Renal cortical epithelial cell (primary cell): ENCODE measurements at regions not wholly inside any gene's neighbourhood (a gene's known extent, or its start where the extent isn't known, plus 50 kb on each side); places are given as distances from the start of the nearest gene placed in this dataset.
"Not testable (repeated sequence)": the region's sequence is repeated elsewhere in the genome, so short reads cannot be mapped to it uniquely, and the experiment has no call there.

Source experiments
- DNase-seq: peaks from one replicate; pipeline ENCODE4 v3.0.0-alpha.2; 2011; ENCODE audit warnings: low read depth

DNA sequence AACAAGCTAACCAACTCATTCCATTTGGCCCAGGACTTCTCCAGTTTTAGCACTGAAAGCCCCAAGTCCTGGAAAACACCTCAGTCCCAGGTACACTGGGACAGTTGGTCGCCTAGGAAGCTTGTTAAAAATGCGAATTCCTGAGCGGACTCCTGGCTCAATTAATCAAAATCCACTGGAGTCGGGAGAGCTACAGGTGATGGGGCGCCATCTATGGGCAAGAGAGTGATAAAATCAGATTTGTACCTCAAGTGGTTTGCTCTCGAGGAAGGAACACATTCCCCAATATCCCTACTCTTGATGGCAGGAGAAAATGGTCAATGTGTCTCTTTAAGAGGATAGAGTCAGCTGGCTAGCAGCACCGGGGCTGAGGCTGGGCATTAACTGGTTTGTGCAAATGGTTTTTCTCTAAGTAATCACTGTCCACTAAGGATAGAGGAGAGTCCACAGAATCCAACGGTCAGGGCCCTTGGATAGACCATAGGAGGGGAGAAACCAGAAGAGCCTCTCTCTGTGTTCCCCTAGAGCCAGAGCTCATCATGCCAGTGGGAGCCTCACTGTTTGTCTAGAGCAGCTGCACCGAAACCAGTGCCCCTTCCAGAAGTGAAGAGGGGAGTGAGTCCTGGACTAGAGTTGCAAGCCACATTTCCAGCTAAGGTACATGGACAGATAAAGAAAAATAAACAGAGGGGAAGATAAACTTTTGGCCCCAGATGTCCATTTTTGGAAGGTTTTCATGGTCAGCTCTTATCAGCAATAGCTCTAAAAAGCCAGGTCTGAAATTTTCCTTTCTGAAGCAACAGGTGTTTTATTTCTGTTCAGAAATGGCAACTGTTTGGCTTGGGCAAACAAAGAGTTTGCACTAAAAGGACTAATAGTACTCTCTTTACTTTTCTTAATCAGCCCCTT lies 148.5 kb downstream of the TENT5C start:
- DNase-seq, result peak; percentile 61

DNA sequence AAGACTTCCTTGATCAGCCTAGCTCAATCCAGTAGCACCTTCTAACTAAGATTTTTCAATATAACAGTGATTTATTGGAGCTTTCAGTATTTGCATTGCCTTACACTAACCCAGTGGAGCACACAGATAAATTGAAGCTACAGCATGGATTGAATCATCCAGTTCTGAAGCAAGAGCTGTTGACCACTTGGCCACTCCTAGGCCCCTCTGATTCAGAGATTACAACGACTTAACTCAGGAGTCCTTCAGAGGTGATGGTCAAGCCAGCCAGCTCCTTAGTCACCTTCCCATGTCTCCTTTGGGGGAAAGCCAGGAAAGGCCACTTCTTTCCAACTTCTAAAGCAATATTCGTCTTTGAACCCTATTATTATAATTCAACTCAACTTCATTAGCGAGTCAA lies 151.8 kb downstream of the TENT5C start:
- DNase-seq, result peak; percentile 7

DNA sequence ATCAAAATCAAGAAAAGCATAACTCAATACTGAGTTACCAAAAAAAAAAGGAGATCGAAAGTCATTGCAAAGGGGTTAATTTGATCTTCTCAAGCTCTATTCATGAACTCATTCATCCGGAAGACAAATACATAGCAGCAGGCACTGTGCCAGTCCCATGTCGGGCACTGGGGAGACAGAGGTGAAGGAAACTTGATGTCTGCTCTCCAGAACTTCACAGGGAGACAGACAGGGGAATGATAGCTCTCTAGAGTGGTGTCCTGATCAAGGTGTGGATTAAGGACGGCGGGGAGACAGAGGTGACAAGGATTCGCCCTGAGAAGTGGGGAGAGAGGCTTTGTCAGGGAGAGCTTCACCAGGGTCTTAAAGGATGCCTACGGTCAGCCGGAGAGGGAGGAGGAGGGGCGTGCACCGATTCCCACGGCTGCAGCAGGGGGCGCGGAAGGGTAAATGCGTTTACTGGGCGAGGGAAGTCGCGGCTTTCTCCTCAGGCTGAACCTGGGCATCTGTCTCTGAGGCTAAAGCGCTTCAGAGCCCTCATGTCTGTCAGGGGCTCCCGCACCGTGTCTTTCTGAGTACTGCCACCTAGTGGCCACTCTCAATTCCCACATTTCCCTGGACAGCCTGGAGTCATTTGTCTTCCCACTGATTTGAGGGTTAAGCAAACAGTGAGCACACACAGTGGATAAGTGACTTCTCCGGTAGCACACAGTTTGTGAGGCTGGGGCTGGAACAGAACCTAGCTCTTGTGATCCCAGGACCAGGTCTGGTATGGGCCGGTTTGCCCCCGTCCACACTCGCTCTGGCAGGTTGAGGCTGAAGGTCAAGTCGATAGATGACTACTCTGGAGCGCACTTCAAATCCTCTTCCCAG lies 152.8 kb downstream of the TENT5C start:
- peak; percentile 76 for DNase-seq

DNA sequence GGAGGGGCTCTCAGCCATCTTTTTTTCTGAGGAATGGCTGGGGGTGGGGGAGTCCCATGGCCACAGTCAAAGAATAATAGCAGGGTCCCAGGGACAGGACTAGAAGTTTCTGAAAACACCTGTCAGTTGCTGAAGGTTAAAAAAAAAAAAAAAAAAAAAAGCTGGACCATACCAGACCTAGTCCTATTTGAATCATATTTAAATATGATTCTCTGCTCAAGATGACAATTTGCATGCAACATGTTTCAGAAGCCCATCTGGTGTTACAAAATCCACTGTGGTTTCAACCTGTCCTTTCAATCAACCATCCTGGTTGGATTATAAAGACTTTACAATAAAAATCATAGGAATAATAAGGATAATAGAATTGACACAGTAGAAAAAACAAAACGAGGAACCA lies 153.7 kb downstream of the TENT5C start:
- DNase-seq, result no peak

DNA sequence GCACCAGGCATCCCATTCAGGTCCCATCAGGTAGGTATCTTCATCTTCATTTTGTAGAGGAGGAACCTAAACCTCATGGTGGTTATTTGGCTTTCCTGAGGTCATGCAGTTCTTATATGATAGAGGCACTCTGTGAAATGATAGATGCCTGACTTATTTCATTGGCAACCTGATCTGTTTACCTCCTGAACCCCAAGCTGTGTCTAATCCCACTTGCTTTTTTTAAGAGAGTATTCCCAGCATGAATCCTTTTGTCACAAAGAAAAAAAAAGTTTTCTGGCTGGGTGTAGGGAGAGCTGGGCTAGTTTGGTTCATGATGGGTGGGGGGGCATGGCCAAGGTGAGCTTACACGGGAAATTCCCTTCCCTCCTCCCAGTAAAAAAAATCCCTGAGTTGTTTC lies 154.2 kb downstream of the TENT5C start:
- DNase-seq, result no peak

DNA sequence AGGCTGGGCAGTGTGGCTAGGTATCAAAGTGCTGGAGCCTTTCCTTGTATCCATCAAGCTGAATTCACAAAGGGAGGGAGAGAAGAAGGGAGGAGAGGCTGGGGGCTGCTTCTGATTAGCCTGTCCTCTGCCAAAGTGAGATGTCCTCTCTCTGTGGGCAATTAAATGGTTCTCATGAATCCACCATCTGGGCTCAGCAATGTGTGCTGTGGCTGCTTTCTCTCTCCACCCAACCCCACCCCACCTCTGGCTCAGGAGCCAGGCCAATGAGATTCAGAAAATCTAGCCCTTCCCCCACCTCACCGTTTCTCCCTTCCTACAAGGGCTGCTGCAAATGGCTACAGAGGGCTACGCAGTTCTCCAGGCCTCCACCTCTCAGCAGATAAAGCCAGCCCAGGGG lies 154.6 kb downstream of the TENT5C start:
- no peak for DNase-seq

DNA sequence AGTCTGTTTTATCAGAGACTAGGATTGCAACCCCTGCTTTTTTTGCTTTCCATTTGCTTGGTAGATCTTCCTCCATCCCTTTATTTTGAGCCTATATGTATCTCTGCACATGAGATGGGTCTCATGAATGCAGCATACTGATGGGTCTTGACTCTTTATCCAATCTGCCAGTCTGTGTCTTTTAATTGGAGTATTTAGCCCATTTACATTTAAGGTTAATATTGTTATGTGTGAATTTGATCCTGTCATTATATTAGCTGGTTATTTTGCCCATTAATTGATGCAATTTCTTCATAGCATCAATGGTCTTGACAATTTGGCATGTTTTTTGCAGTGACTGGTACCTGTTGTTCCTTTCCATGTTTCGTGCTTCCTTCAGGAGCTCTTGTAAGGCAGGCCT lies 161.7 kb downstream of the GDAP2 start:
- not testable (repeated sequence) for DNase-seq

DNA sequence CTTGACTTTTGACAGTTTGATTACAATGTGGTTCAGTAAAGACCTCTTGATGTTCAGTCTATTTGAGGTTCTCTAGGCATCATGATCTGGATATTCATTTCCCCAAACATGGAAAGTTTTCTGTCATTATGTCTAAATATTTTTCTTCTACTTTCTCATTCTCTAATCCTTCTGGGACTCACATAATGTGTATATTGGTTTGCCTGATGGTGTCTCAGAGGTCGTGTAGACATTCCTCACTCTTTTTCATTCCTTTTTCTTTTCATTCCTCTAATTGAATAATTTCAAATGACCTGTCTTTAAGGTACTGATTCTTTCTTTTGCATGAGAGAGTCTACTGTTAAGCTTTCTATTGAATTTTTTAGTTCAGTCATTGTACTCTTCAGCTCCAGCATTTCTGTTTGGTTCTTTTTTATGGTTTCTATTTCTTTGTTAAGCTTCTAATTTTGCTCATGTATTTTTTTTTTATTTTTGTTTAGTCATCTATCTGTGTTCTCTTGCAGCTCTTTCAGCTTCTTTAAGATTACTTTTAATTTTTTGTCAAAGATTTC lies 158.4 kb downstream of the GDAP2 start:
- DNase-seq, result no peak

DNA sequence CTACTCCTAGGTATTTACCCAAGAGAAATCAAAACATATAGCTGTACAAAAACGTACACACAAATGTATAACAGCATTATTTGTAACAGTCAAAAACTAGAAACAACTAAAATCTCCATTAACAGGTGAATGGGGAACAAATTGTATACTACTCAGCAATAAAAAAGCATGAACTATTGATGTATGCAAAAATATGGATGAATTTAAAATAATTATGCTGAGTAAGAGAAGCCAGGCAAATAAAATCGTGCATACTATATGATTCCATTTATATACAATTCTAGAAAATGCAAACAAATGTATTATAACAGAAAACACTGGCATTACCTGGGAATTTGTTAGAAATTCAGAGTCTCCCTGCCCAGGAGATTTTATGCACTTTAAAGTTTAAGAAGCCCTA lies 150.1 kb downstream of the GDAP2 start:
- no peak for DNase-seq

DNA sequence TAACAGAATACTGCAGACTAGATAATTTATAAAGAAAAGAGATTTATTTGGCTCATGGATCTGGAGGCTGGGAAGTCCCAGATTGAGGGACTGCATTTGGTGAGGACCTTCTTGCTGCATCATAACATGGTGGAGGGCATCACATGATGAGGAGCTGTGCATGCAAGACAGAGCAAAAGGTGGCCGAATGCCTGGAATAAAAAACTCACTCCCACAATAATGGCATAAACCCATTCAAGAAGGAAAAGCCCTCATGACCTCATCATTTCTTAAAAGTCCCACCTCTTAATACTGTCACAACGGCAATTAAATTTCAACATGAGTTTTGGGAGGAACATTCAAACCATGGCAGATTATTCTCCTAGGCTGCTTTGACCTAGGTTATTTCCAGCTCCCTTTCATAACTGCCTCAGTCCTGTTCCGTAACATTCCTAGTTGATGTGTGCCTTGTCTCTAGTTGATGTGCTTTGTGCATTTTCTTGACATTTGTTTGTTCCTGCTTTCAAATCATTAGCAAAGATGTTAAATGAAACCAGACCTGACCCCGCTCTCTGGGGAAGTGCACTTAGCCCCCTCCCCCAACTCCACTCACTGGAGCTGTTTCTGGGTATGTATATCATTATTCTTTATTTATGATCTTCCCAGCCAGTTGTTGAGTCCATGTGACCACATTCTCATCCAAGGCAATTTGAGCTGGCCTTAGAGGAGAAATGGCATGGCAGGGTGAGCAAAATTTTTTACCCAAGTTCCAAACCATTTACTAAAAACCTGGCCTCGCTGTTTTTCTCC lies 148.5 kb downstream of the GDAP2 start:
- DNase-seq, result no peak

DNA sequence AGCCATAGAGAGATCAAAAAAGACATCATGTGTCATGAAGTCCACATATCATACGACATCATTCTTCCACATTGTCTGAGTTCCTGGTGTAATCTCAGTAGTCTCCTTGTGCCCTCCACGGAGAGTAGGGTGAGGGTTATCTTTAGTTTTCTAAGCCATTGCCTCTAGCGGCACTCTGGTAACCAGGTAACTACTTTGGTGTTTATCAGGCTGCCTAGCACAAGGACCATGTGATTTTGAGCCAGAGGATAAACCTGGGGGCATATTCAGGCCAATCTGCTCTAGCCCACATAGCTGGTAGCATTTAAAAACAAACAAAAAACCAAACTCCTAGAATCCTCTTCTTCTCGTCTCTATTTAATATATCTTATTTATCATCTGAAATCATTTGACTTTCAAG lies 147.4 kb downstream of the GDAP2 start:
- DNase-seq, result no peak

DNA sequence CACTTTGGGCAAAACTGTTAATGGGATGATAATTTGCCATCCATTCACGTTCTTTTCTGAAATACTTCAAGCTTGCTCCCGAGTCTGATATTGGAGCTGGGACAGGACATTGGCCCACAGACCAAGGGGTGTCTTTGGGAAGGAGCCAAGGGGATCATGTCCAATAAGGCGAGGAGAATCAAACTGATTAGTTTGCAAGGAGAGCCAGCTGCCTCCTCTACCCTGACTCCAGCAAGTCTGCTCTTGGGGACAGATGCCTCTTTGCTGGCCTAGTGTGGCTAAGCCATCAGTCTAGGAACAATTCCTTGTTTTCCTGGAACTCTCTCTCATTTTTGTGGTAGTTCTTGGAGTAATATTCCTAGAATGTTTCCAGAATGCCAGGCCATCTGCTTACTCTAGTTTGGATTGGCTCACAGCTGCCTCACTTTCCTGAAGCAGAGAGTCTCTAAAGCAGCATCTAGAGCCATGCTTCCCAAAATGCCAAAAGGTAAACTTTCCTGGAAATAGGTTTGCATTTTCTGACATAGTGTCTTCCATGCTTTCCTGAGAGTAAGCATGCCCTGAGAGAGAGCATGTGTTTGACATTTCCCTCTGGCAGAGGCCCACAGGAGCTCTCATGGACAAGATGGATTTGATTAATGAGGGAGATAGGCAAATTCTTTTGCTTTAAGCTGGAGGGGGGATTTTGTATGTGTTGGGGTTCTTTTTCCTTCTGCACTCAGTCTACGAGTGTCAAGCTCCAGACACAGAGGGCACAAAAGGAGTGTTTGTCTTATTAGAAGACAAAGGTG lies 145.6 kb downstream of the GDAP2 start:
- no peak for DNase-seq

DNA sequence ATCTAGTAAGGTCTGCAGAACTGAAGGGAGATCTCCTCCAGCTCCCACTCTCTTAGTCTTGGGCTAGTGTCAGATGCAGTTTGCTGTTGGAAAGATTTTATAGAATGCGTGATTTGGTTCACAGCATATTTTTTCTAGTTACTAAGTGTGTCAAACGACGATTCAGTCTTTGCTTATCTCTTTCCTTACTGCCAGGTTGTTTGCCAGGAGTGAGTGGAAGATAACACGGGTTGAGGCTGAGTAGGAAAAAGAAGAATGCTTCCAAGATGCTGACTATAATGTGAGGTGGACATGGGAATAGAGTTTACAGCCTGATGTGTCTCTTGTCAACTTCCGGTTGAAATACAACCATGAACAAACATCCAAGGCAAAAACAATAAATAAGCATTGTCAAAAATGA lies 141.4 kb downstream of the GDAP2 start:
- no peak for DNase-seq

DNA sequence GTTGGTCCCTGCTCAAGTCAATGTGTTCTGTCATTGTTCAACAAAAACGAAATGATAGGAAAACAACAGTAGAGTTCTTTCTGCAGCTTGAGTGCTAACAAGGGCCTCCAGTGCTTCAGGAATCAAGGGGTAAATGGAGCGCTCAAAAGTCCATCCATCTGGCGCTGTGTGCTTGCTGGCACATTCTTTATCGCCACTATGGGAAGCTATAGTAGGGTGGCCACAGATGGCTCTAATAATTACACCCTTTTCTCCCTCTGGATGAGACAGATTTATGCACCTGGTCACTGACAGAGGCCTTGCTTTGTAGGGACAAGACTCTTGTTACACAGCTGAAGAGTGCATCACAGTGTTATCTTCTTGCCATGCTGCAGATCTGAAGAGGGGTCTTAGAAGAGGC lies 136.0 kb downstream of the GDAP2 start:
- no peak for DNase-seq

DNA sequence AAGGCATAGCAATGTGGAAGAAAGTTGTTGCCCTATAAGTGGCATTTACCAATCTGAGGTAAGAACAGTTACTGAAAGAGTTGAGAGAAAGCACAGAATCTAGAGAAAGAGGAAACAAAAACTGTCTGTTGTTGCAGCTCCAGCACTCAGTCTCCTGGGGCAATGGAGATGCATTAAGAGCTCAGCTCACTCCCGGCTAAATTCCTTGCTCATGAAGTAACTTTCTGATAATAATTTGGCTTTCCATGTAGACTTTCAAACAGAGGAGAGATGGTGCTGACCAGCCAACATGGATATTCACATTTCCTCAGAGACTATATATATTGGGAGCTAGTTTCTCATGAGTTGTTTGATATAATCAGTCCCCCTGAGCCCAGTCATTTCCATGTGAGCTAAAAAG lies 135.3 kb downstream of the GDAP2 start:
- no peak for DNase-seq

DNA sequence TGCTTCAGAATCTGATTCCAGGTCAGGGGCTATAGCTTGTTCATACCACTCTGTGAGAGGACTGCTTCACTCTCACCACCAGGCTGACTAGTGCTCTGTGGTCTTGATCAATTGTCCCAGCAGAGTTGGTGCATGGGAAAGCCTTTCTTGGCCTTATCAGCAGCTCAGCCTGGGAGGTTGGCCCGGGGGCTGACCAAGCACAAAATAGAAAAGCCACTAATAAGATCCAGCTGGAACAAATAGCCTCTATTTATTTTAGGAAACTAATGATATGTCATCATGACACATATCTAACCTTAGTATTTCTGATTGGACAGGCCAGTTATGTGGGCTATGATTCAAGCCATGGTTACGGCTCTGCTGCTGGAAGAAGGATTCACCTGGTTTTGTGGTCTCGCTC lies 134.2 kb downstream of the GDAP2 start:
- DNase-seq, result peak; percentile 29

DNA sequence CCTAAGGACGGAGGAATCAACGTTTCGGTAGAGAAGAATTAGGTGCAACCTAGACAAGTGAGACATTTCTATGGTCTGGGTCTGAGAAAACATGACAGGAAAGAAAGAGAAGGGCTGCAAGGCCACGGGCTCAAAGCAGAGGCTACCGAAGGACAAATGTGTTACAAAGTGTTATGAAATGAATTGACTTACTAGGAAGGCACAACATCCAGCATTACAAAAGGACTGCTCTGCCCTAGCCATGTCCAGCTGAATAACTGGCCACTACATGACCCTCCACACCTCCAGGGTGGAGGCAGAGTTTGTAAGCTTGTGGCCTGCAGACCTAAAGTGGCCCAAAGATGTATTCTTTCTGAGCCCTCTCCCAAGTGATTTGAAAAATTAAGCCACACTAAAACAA lies 133.6 kb downstream of the GDAP2 start:
- no peak for DNase-seq

DNA sequence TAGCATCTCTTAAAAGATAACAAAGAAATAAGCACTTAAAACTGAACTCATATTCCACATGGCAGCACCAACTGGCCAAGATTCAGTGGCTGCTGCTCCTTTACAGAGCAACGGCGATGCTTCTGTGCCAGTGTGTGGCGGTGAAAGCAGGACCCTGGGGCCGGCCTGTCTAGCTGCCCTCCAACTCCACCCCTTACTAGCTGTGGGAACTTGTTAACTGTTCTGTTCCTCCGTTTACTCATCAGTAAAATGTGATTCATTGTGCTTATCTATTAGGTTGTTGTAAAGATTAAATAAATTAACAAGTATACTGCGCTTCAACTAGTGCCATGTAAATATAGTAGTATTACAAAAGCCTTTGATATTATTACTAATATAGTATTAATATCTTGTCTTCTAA lies 133.2 kb downstream of the GDAP2 start:
- no peak for DNase-seq

DNA sequence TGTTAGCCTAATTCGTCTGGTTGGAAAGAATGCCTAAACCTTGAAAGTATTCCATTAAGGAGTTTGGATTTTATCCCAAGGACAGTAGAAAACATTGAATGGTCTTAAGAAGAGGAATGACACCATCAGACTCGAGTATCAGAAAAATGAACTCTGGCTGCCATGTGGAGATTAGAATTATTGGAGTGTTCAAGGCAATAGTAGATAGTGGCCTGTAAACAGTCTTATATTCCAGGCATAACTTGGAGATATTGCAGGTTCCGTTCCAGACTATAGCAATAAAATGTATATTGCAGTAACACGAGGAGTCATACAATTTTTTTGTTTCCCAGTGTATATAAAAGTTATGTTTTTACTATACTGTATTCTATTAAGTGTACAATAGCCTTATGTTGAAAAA lies 130.9 kb downstream of the GDAP2 start:
- DNase-seq, result no peak

DNA sequence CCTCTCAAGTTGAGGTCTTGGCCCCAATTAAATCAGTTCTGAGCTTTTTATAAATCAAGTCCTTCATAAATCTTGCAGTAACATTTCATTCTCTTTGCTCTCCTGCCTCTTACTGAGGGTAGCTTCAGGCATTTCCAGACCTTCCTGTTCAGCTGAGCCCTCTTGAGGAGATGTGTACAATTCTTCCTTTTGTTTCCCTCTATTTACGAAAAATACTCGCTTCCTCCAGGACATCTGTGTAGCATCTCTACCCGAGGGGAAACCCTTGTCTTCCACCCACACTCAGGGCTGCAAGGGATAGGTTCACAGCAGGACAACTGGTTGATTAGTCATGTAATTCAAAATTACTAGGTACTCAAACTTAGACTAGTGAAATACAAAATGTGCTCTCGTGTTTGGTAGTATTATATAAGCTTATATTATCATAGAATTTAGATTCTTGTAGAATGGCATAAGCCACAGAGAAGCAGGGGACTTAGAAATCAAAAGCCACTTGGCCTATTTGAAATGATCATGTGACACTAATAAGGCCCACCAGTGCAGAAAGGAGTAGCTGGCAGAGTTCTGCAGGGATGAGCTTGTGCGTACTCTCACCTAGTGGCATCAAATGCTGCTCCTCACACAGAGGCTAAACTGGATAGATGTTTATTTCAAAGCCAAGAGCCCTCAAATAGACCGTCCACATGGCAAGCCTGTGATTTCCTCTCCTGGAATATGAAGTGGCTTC lies 126.7 kb downstream of the GDAP2 start:
- no peak for DNase-seq
